CD1c-positive myeloid dendritic cell (primary cell): ENCODE measurements at regions not wholly inside any gene's neighbourhood (a gene's known extent, or its start where the extent isn't known, plus 50 kb on each side); places are given as distances from the start of the nearest gene placed in this dataset.

Source experiments
- DNase-seq: peaks from one replicate; pipeline ENCODE4 v3.0.0-alpha.2; 2016; ENCODE audit errors: extremely low spot score

- no peak for DNase-seq
Measured at GRCh38 chr3:180538493-180538892, 63.5 kb upstream of the TTC14 start.

GRCh38 chr3:180543877-180544276, 58.1 kb upstream of the TTC14 start:
- no peak for DNase-seq

- DNase-seq, result no peak
Measured at GRCh38 chr3:180546863-180547262, 55.1 kb upstream of the TTC14 start.

GRCh38 chr3:180548050-180548449, 53.9 kb upstream of the TTC14 start:
- no peak for DNase-seq
